Activated CD8-positive, alpha-beta memory T cell treated with anti-CD3 and anti-CD28 coated beads, Interleukin-2, amount 50 U/mL, for 48 hours (primary cell): ENCODE measurements at regions not wholly inside any gene's neighbourhood (a gene's known extent, or its start where the extent isn't known, plus 50 kb on each side); places are given as distances from the start of the nearest gene placed in this dataset.
A peak's percentile ranks its signal among the peaks of the same experiment; 100 is the strongest.

ENCODE experiments used
- DNase-seq: peaks from one replicate; pipeline ENCODE4 v3.0.0-alpha.2; 2020

- no peak for DNase-seq
Observed at GRCh38 chr20:50288128-50288623, 97.5 kb downstream of the CEBPB start.

- no peak for DNase-seq
Observed at GRCh38 chr20:50289581-50289980, 99.0 kb downstream of the CEBPB start.

GRCh38 chr20:50290112-50290511, 99.5 kb downstream of the CEBPB start:
- no peak for DNase-seq

- no peak for DNase-seq
Observed at GRCh38 chr20:50290808-50291207, 100.2 kb downstream of the CEBPB start.

GRCh38 chr20:50291254-50292078, 100.8 kb downstream of the CEBPB start:
- DNase-seq, result no peak

GRCh38 chr20:50292079-50292590, 101.5 kb downstream of the CEBPB start:
- no peak for DNase-seq

- DNase-seq, result peak; percentile 74
Observed at GRCh38 chr20:50292591-50293283, 102.1 kb downstream of the CEBPB start.

- no peak for DNase-seq
Observed at GRCh38 chr20:50293284-50294139, 102.9 kb downstream of the CEBPB start.

- DNase-seq, result no peak
Observed at GRCh38 chr20:50294164-50295088, 103.8 kb downstream of the CEBPB start.

GRCh38 chr20:50295345-50295744, 104.7 kb downstream of the CEBPB start:
- DNase-seq, result no peak

- no peak for DNase-seq
Observed at GRCh38 chr20:50295762-50296449, 105.3 kb downstream of the CEBPB start.

- no peak for DNase-seq
Observed at GRCh38 chr20:50296450-50297375, 106.1 kb downstream of the CEBPB start.

GRCh38 chr20:50297498-50298376, 107.1 kb downstream of the CEBPB start:
- DNase-seq, result no peak

- no peak for DNase-seq
Observed at GRCh38 chr20:50298554-50299324, 108.1 kb downstream of the CEBPB start.

- DNase-seq, result no peak
Observed at GRCh38 chr20:50299325-50299629, 108.6 kb downstream of the CEBPB start.

- DNase-seq, result no peak
Observed at GRCh38 chr20:50301165-50301564, 110.5 kb downstream of the CEBPB start.

- no peak for DNase-seq
Observed at GRCh38 chr20:50301712-50302111, 111.1 kb downstream of the CEBPB start.

GRCh38 chr20:50302341-50303057, 111.9 kb downstream of the CEBPB start:
- no peak for DNase-seq
